Left ventricle myocardium inferior (tissue), 1 donor: ENCODE measurements at regions not wholly inside any gene's neighbourhood (a gene's known extent, or its start where the extent isn't known, plus 50 kb on each side); places are given as distances from the start of the nearest gene placed in this dataset.
"Not testable (repeated sequence)": the region's sequence is repeated elsewhere in the genome, so short reads cannot be mapped to it uniquely, and the experiment has no call there.

Source experiments
- DNase-seq: peaks from one replicate; pipeline ENCODE4 v3.0.0-alpha.2; 2020
- H3K27ac ChIP-seq: fragments of 200-600 bp; replicated peaks from 2 replicates; pipeline ENCODE4 v1.8.0; 2021
- H3K27me3 ChIP-seq: fragments of 200-600 bp; 2 replicates; pipeline ENCODE4 v1.8.0; 2021; ENCODE audit warnings: low read depth
- H3K36me3 ChIP-seq: fragments of 200-600 bp; 2 replicates; pipeline ENCODE4 v1.8.0; 2021
- H3K4me1 ChIP-seq: fragments of 200-600 bp; 2 replicates; pipeline ENCODE4 v1.8.0; 2021
- H3K4me3 ChIP-seq: fragments of 200-600 bp; 2 replicates; pipeline ENCODE4 v1.8.0; 2021; ENCODE audit warnings: mild to moderate bottlenecking, moderate library complexity
- H3K9me3 ChIP-seq: fragments of 200-600 bp; replicated peaks from 2 replicates; pipeline ENCODE4 v1.8.0; 2021
- intact Hi-C: fragments of 100-400 bp; cut with micrococcal nuclease; formaldehyde crosslinking; loops from one replicate; pipeline ENCODE4 v1.11.0; 2022
- TF ChIP-seq, protein P1 (sequence below): fragments of 200-600 bp; IDR thresholded peaks from 2 replicates; pipeline ENCODE4 v1.8.0; 2021; ENCODE audit warnings: antibody characterized with exemption, mild to moderate bottlenecking, borderline replicate concordance
- donor health status: DM: no; HTN: yes; CAD: no; lungs with severe emphysema.

DNA sequence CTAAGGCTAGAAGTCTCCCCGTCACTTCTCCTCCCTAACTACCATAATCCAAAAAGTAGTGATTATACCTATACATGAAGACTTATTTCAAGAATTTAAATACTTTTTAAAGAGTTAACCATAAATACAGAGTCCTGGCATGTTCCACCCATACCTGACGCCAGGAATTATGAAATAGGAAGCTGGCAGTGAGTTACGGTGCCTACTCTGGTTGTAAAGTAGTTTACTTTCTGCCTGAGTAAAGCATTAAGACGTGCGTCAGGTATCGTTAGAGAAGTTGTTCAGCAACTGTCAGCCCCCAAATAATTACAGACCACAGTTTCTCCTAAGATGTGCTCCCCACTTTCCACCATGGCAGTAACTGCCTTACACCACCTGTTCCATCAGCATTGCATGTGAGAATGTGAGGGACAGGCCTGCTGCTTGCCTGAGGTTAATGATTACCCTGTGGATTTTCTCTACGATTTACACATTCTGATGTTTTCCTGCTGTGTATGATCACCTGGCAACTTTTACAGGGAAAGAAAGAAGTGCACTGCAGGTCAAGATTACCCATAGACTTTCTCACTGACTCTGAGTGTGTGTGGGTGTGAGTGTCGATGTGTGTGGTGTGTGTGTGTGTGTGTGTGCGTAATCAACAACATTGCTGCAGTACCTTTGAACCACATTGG, 92.3 kb upstream of the SLC7A11 start:
- intact Hi-C loops, result no loop called here
- Histone ChIP-seq H3K27me3 (no peaks in the 10 kb centered on the region), H3K9me3 (no peaks in the 10 kb centered on the region), H3K36me3 (no peaks in the 10 kb centered on the region), H3K4me3 (no peak overlapping the region), H3K4me1 (peaks cover 10% of the 10 kb centered on the region), H3K27ac (no peak overlapping the region)
- DNase-seq, result no peak
- TF ChIP-seq, protein P1, sequence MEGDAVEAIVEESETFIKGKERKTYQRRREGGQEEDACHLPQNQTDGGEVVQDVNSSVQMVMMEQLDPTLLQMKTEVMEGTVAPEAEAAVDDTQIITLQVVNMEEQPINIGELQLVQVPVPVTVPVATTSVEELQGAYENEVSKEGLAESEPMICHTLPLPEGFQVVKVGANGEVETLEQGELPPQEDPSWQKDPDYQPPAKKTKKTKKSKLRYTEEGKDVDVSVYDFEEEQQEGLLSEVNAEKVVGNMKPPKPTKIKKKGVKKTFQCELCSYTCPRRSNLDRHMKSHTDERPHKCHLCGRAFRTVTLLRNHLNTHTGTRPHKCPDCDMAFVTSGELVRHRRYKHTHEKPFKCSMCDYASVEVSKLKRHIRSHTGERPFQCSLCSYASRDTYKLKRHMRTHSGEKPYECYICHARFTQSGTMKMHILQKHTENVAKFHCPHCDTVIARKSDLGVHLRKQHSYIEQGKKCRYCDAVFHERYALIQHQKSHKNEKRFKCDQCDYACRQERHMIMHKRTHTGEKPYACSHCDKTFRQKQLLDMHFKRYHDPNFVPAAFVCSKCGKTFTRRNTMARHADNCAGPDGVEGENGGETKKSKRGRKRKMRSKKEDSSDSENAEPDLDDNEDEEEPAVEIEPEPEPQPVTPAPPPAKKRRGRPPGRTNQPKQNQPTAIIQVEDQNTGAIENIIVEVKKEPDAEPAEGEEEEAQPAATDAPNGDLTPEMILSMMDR, result no peak

DNA sequence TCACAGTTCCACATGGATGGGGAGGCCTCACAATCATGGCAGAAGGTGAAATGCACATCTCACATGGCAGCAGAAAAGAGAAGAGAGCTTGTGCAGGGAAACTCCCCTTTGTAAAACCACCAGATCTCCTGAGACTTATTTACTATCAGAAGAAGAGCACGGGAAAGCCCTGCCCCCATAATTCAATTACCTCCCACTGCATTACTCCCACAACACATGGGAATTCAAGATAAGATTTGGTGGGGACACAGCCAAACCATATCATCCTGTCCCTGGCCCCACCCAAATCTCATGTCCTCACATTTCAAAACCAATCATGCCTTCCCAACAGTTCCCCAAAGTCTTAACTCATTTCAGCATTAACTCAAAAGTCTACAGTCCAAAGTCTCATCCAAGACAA, 90.3 kb upstream of the SLC7A11 start:
- H3K4me1 ChIP-seq, H3K27me3 ChIP-seq, H3K4me3 ChIP-seq, intact Hi-C loops, H3K36me3 ChIP-seq, DNase-seq, H3K27ac ChIP-seq, H3K9me3 ChIP-seq: not testable (repeated sequence)

DNA sequence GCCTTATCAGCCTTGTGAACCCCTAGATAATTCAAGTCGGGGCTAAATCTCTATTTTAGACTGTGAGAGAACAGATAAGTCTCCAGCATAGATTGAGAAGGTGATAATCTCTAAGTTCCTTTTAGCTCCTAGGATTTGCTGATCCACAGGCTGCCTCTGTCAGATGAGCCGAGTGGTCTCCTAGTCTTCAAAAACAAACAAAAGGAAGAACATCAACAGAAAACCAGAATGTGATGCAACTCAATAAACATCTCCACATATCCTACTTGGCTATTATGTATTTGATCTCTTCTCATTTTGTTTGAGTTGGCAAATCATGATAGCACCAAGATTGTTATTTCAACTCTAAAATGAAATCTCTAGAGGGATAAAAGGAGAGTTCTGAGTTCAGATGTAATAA, 88.4 kb upstream of the SLC7A11 start:
- Histone ChIP-seq H3K4me3 (no peak overlapping the region), H3K9me3 (no peaks in the 10 kb centered on the region), H3K4me1 (peaks cover 10% of the 10 kb centered on the region), H3K36me3 (no peaks in the 10 kb centered on the region), H3K27me3 (no peaks in the 10 kb centered on the region), H3K27ac (no peak overlapping the region)
- TF ChIP-seq, protein P1, result no peak
- no peak for DNase-seq
- intact Hi-C loops, result no loop called here

DNA sequence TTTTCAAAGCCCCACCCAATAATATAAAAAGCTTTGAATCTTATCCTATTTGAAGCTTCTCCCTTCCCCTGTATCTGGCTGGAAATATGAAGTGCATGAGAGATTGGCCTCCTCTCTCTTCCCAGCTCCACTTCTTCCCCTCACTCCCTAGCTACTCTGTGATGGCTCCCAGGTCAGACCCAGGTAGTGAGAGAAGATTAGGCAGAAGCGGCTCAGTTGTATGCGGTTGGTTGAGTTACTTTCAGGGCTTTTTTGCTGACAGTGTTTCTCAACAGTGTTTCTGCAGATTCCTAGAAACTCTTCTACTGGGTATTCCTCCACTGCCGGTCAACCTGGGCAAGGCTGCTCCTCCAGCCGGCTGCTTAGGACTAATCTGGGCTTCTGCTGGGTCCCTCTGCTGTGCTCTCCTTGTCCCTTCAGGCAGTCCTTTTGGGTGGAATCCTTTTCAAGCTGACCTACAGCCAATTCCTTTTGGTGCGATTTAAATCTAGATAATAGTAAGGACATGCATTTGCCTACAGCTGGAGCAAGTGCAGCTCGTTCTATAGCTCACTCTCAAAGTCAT, 87.4 kb upstream of the SLC7A11 start:
- Histone ChIP-seq H3K27ac (no peak overlapping the region), H3K36me3 (no peaks in the 10 kb centered on the region), H3K27me3 (no peaks in the 10 kb centered on the region), H3K9me3 (no peaks in the 10 kb centered on the region), H3K4me3 (no peak overlapping the region), H3K4me1 (peaks cover 10% of the 10 kb centered on the region)
- TF ChIP-seq, protein P1, result no peak
- intact Hi-C loops, result no loop called here
- no peak for DNase-seq

DNA sequence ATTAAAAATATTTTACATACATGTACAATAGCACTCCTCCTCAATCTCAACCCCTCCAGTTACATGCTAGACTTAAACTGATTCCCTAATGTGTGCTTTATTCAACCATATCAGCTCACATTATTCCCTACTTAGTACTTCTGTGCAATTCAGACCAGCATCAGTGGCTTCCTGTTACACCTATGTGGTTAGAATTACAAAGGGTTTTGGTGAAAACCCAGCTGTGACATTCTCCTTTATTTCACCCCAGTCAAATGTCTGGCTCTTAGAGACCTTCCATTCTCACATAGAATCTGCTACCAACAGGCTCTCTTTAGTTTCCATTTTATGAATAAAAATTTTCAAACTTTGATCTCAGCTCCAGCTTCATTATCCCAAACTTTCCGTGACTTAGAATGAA, 85.2 kb upstream of the SLC7A11 start:
- intact Hi-C loops, result no loop called here
- Histone ChIP-seq H3K4me1 (peaks cover 10% of the 10 kb centered on the region), H3K27ac (no peak overlapping the region), H3K27me3 (no peaks in the 10 kb centered on the region), H3K36me3 (no peaks in the 10 kb centered on the region), H3K4me3 (no peak overlapping the region), H3K9me3 (no peaks in the 10 kb centered on the region)
- DNase-seq, result no peak
- TF ChIP-seq, protein P1, result no peak

DNA sequence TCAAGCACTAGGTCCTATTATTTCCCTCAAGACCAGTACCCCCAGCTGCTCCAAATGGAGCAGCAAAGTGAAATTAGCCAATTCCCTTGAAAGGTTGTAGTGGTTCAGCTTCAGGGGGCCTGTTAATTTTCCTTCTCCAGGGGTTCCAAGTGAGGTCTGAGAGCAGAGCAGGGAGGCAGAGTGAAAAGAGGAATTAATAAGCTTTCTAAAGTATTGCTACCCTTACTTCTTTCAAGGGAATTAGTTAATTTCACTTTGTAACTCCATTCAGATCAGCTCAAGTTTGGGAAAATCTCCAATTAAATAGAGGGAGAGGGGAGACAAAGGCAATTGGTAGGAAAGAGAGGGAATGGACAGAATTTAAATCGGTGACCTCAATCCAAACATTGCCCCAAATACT, 78.7 kb upstream of the SLC7A11 start:
- intact Hi-C loops, result no loop called here
- DNase-seq, result no peak
- H3K4me3 ChIP-seq, result no peak overlapping the region
- no peaks in the 10 kb centered on the region for H3K36me3 ChIP-seq
- no peaks in the 10 kb centered on the region for H3K9me3 ChIP-seq
- H3K27ac ChIP-seq, result no peak overlapping the region
- no peaks in the 10 kb centered on the region for H3K4me1 ChIP-seq
- H3K27me3 ChIP-seq, result no peaks in the 10 kb centered on the region
- TF ChIP-seq, protein P1, result no peak
